ENCODE measurements at regions not wholly inside any gene's neighbourhood (a gene's known extent, or its start where the extent isn't known, plus 50 kb on each side); places are given as distances from the start of the nearest gene placed in this dataset.

DNA sequence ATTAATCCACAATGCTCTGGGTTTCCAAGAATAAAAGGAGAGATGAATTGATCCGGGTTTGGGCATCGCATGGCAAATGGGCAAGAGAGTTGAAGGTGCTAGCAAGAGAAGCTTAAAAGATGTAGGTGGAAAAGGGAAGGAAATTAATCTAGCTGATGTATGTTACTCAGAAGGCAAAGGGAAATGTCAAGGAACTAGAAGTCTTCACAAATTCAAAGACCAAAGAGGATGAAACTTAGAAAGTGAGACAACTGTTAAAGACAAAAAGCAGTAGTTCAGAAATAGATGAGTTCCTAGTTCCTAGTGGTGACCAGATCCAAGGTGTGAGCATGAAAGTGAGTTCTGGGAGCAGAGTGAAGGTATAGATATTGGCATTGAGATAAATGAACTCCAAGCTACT is 228.3 kb downstream of the SEC23A start (continued):
- TF ChIP-seq NR2C1 (IDR thresholded peaks at IDR 0.05), result no peak
- no peak for TF ChIP-seq NR2C1 (tag; IDR thresholded peaks at IDR 0.05)
- TF ChIP-seq, protein P1, sequence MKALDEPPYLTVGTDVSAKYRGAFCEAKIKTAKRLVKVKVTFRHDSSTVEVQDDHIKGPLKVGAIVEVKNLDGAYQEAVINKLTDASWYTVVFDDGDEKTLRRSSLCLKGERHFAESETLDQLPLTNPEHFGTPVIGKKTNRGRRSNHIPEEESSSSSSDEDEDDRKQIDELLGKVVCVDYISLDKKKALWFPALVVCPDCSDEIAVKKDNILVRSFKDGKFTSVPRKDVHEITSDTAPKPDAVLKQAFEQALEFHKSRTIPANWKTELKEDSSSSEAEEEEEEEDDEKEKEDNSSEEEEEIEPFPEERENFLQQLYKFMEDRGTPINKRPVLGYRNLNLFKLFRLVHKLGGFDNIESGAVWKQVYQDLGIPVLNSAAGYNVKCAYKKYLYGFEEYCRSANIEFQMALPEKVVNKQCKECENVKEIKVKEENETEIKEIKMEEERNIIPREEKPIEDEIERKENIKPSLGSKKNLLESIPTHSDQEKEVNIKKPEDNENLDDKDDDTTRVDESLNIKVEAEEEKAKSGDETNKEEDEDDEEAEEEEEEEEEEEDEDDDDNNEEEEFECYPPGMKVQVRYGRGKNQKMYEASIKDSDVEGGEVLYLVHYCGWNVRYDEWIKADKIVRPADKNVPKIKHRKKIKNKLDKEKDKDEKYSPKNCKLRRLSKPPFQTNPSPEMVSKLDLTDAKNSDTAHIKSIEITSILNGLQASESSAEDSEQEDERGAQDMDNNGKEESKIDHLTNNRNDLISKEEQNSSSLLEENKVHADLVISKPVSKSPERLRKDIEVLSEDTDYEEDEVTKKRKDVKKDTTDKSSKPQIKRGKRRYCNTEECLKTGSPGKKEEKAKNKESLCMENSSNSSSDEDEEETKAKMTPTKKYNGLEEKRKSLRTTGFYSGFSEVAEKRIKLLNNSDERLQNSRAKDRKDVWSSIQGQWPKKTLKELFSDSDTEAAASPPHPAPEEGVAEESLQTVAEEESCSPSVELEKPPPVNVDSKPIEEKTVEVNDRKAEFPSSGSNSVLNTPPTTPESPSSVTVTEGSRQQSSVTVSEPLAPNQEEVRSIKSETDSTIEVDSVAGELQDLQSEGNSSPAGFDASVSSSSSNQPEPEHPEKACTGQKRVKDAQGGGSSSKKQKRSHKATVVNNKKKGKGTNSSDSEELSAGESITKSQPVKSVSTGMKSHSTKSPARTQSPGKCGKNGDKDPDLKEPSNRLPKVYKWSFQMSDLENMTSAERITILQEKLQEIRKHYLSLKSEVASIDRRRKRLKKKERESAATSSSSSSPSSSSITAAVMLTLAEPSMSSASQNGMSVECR (CRISPR knock-in tag; IDR thresholded peaks at IDR 0.05), result no peak
- no peak for TF ChIP-seq KDM5B (IDR thresholded peaks at IDR 0.05; ENCODE audit: insufficient replicate concordance, low read depth, low read length)
- no peak for TF ChIP-seq PCBP2 (IDR thresholded peaks at IDR 0.05; ENCODE audit: low read depth, low read length, poor library complexity, severe bottlenecking)

DNA sequence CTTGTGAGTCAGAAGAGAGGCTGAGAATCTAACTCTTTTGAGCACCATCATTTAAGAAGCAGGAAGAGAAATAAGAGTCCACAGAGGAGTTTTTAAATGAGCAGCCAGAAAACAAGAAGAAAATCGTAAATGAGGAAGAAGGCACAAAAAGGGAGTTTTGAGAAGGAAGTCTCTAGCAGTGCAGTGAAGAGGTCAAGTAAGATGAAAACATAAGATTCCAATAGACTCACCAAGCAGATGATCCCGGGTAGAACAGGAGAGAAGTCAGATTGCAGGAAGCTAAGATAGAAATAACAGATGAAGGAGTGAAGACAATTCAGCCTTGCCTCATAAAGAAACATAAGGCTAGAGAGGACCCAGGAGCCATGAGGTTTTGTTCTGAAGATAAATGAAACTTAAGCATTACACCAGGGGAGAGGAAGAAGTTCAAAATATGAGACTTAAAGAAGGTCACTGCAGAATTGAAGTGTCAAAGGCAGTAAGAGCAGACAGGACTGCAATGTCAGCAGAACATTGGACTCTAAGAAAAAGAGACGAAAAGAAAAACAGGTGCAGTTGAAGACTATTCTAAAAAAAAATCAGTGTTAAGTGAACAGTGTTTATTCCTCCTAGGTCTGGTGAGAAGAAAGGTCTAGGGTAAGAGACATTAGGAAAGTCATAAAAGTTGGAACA is 229.0 kb downstream of the SEC23A start:
- WGBS (ENCODE audit: insufficient coverage, low coverage, missing lambda C conversion rate), result 3% methylated on average over 3 of the region's 3 CpGs
- H3K4me1 ChIP-seq (replicated peaks in 1 of 2; ENCODE audit: control insufficient read depth in 2 of 2, insufficient read depth in 2 of 2, low read length in 2 of 2), result no peaks in the 10 kb centered on the region
- in situ Hi-C loops (cut with MboI), result loop anchor here (25.0 kb wide), 1 partner anchor 987 kb away; no protein-coding TSS in a partner anchor

More for the DNA sequence above, 229.0 kb downstream of the SEC23A start:
- Histone ChIP-seq H3K4me3 (no peak overlapping the region), H3K9ac (ENCODE audit: insufficient read depth in 1 of 2, low read depth in 2 of 2, low read length in 2 of 2) (no peak overlapping the region), H4K20me1 (replicated peaks; ENCODE audit: control insufficient read depth, insufficient read depth, low read length) (no peaks in the 10 kb centered on the region; the same call in 1 of the 2 replicates), H2AFZ (ENCODE audit: low read depth, low read length) (no peak overlapping the region), H3K36me3 (ENCODE audit: control insufficient read depth, insufficient read depth, low read length) (no peaks in the 10 kb centered on the region), H3K4me2 (ENCODE audit: insufficient read depth, low read length) (no peak overlapping the region), H3K27me3 (ENCODE audit: control insufficient read depth in 2 of 2, insufficient read depth in 2 of 2, low read length in 2 of 2) (no peaks in the 10 kb centered on the region), H3K9me1 (ENCODE audit: control insufficient read depth, insufficient read depth, low read length) (no peaks in the 10 kb centered on the region), H3K9me3 (replicated peaks; ENCODE audit: control insufficient read depth, insufficient read depth, low read depth, low read length) (no peaks in the 10 kb centered on the region), H3K27ac (ENCODE audit: extremely low read depth, low read depth, low read length) (no peak overlapping the region), H3K79me2 (ENCODE audit: control insufficient read depth, insufficient read depth, low read length) (no peaks in the 10 kb centered on the region)
- ChIA-PET POLR2A (no interaction called here), CTCF (ENCODE audit: low intra/inter-chr PET ratio) (no interaction called here)
- intact Hi-C loops (cut with micrococcal nuclease), result no loop called here
- FAIRE-seq (no peak), DNase-seq (ENCODE audit: extremely low read depth in 1 of 4, low spot score in 3 of 4) (no peak), ATAC-seq (no peak)
- TF ChIP-seq ZNF316 (IDR thresholded peaks at IDR 0.05), result peak; percentile 36; the same call in 1 of the 2 replicates
- no peak for TF ChIP-seq ZBTB1 (CRISPR knock-in tag; IDR thresholded peaks at IDR 0.05; ENCODE audit: borderline replicate concordance, low read depth)
- TF ChIP-seq, protein P2, sequence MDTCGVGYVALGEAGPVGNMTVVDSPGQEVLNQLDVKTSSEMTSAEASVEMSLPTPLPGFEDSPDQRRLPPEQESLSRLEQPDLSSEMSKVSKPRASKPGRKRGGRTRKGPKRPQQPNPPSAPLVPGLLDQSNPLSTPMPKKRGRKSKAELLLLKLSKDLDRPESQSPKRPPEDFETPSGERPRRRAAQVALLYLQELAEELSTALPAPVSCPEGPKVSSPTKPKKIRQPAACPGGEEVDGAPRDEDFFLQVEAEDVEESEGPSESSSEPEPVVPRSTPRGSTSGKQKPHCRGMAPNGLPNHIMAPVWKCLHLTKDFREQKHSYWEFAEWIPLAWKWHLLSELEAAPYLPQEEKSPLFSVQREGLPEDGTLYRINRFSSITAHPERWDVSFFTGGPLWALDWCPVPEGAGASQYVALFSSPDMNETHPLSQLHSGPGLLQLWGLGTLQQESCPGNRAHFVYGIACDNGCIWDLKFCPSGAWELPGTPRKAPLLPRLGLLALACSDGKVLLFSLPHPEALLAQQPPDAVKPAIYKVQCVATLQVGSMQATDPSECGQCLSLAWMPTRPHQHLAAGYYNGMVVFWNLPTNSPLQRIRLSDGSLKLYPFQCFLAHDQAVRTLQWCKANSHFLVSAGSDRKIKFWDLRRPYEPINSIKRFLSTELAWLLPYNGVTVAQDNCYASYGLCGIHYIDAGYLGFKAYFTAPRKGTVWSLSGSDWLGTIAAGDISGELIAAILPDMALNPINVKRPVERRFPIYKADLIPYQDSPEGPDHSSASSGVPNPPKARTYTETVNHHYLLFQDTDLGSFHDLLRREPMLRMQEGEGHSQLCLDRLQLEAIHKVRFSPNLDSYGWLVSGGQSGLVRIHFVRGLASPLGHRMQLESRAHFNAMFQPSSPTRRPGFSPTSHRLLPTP (IDR thresholded peaks at IDR 0.05; ENCODE audit: borderline replicate concordance, extremely low read depth, insufficient read length), result no peak
- BruUV-seq (replicated peaks), result no TSS peak
